ENCODE measurements at regions not wholly inside any gene's neighbourhood (a gene's known extent, or its start where the extent isn't known, plus 50 kb on each side); places are given as distances from the start of the nearest gene placed in this dataset.

GRCh38 chr6:105711216-105711615, 308.3 kb upstream of the PREP start:
- Histone ChIP-seq H3K9ac (replicated peaks; ENCODE audit: extremely low read depth, insufficient read depth, low read length) (no peak overlapping the region), H3K27ac (ENCODE audit: insufficient read depth, low read depth, low read length) (no peak overlapping the region), H3K36me3 (ENCODE audit: control insufficient read depth in 2 of 2, extremely low read depth in 1 of 2, insufficient read depth in 2 of 2, low read length in 2 of 2) (no peaks in the 10 kb centered on the region), H3K79me2 (ENCODE audit: control insufficient read depth, insufficient read depth, low read length) (no peaks in the 10 kb centered on the region), H3K9me1 (replicated peaks; ENCODE audit: control insufficient read depth, extremely low read depth, insufficient read depth, low read length) (no peaks in the 10 kb centered on the region), H3K27me3 (ENCODE audit: control insufficient read depth in 2 of 2, insufficient read depth in 2 of 2, low read length in 2 of 2) (no peaks in the 10 kb centered on the region), H2AFZ (ENCODE audit: low read depth, low read length) (no peak overlapping the region), H4K20me1 (replicated peaks; ENCODE audit: control insufficient read depth, extremely low read depth, insufficient read depth, low read length) (no peaks in the 10 kb centered on the region), H3K4me2 (ENCODE audit: insufficient read depth, low read length) (no peak overlapping the region), H3K4me3 (replicated peaks in 1 of 3; ENCODE audit: insufficient read depth in 1 of 3, low read depth in 1 of 3, low read length in 3 of 3) (no peak overlapping the region), H3K9me3 (replicated peaks; ENCODE audit: control insufficient read depth, insufficient read depth, low read length) (no peaks in the 10 kb centered on the region), H3K4me1 (ENCODE audit: control insufficient read depth, extremely low read depth, insufficient read depth, low read length) (no peaks in the 10 kb centered on the region)
- intact Hi-C loops (cut with micrococcal nuclease) = no loop called here
- no TSS peak for BruUV-seq (replicated peaks)
- DNase-seq (ENCODE audit: low read depth, low spot score) (no peak), FAIRE-seq (no peak)
- dilution Hi-C loops (cut with MboI; ENCODE audit: extremely low pct_ligation_motif_present, low sequenced_read_pairs) = no loop called here
- ChIA-PET CTCF (no interaction called here), POLR2A (no interaction called here)
- TF ChIP-seq GATA2 (IDR thresholded peaks at IDR 0.05; ENCODE audit: insufficient read depth, insufficient read length, low read depth, low read length) = no peak
- TF ChIP-seq POLR2A (IDR thresholded peaks at IDR 0.05; ENCODE audit: low read depth, low read length) = no peak
- TF ChIP-seq JUN (IDR thresholded peaks at IDR 0.05; ENCODE audit: borderline replicate concordance, insufficient read depth, insufficient read length, low read depth) = no peak
- no peak for TF ChIP-seq MAX (IDR thresholded peaks at IDR 0.05; ENCODE audit: insufficient read depth, insufficient read length)
- TF ChIP-seq POLR2AphosphoS5 (IDR thresholded peaks at IDR 0.05; ENCODE audit: insufficient read depth, low read depth, low read length) = no peak
- no peak for TF ChIP-seq MYC (IDR thresholded peaks at IDR 0.05; ENCODE audit: low read depth, low read length)
- TF ChIP-seq CTCF (IDR thresholded peaks at IDR 0.05; ENCODE audit: extremely low read depth in 1 of 2, insufficient read depth in 1 of 2, low read depth in 1 of 2, low read length in 2 of 2) = no peak
- no peak for TF ChIP-seq FOS (IDR thresholded peaks at IDR 0.05; ENCODE audit: borderline replicate concordance, insufficient read depth, low read length)
- TF ChIP-seq EZH2 (IDR thresholded peaks at IDR 0.05; ENCODE audit: borderline replicate concordance, low read depth, low read length, severe bottlenecking) = no peak
